ENCODE measurements at regions not wholly inside any gene's neighbourhood (a gene's known extent, or its start where the extent isn't known, plus 50 kb on each side); places are given as distances from the start of the nearest gene placed in this dataset.
"Not testable (repeated sequence)": the region's sequence is repeated elsewhere in the genome, so short reads cannot be mapped to it uniquely, and the experiment has no call there.

GRCh38 chr11:29627541-29627940 lies 389.3 kb downstream of the KCNA4 start:
- H3K4me3 ChIP-seq (ENCODE audit: low read depth, low read length), result no peak overlapping the region
- DNase-seq (ENCODE audit: low read depth), result no peak
- no peak for TF ChIP-seq CTCF (conservative IDR thresholded peaks at IDR 0.05; ENCODE audit: low read depth, low read length)

- no peak for DNase-seq (ENCODE audit: low read depth)
- no peak overlapping the region for H3K4me3 ChIP-seq (ENCODE audit: low read depth, low read length)
- TF ChIP-seq CTCF (conservative IDR thresholded peaks at IDR 0.05; ENCODE audit: low read depth, low read length), result no peak
Measured at GRCh38 chr11:29623144-29623722, 393.6 kb downstream of the KCNA4 start.

- DNase-seq (ENCODE audit: low read depth), result no peak
- no peak overlapping the region for H3K4me3 ChIP-seq (ENCODE audit: low read depth, low read length)
- no peak for TF ChIP-seq CTCF (conservative IDR thresholded peaks at IDR 0.05; ENCODE audit: low read depth, low read length)
Measured at GRCh38 chr11:29616611-29617010, 400.2 kb downstream of the KCNA4 start.

- no peak for TF ChIP-seq CTCF (conservative IDR thresholded peaks at IDR 0.05; ENCODE audit: low read depth, low read length)
- no peak for DNase-seq (ENCODE audit: low read depth)
Measured at GRCh38 chr11:29612423-29612822, 404.4 kb downstream of the KCNA4 start.

GRCh38 chr11:29606330-29607031 lies 410.3 kb downstream of the KCNA4 start:
- TF ChIP-seq CTCF (conservative IDR thresholded peaks at IDR 0.05; ENCODE audit: low read depth, low read length), result no peak
- no peak for DNase-seq (ENCODE audit: low read depth)

More at GRCh38 chr11:29612423-29612822, 404.4 kb downstream of the KCNA4 start:
- H3K4me3 ChIP-seq (ENCODE audit: low read depth, low read length), result no peak overlapping the region

GRCh38 chr11:29600151-29600575 lies 416.7 kb downstream of the KCNA4 start:
- not testable (repeated sequence) for DNase-seq (ENCODE audit: low read depth); H3K4me3 ChIP-seq (ENCODE audit: low read depth, low read length)

More at GRCh38 chr11:29606330-29607031, 410.3 kb downstream of the KCNA4 start:
- H3K4me3 ChIP-seq (ENCODE audit: low read depth, low read length), result no peak overlapping the region

GRCh38 chr11:29584342-29584741 lies 432.5 kb downstream of the KCNA4 start:
- TF ChIP-seq CTCF (conservative IDR thresholded peaks at IDR 0.05; ENCODE audit: low read depth, low read length), result no peak
- H3K4me3 ChIP-seq (ENCODE audit: low read depth, low read length), result no peak overlapping the region
- no peak for DNase-seq (ENCODE audit: low read depth)

Measured in epithelial cell of proximal tubule (primary cell).